ENCODE measurements at regions not wholly inside any gene's neighbourhood (a gene's known extent, or its start where the extent isn't known, plus 50 kb on each side); places are given as distances from the start of the nearest gene placed in this dataset.

- TF ChIP-seq ZFP3 (tag by site-specific recombination; IDR thresholded peaks at IDR 0.05; ENCODE audit: low read depth) (no peak), KLF10 (tag by site-specific recombination; IDR thresholded peaks at IDR 0.05) (no peak), KLF9 (tag by site-specific recombination; IDR thresholded peaks at IDR 0.05; ENCODE audit: low read depth) (no peak), CTCF (tag by site-specific recombination; IDR thresholded peaks at IDR 0.05) (no peak), YY1 (tag by site-specific recombination; IDR thresholded peaks at IDR 0.05) (no peak), BCL6B (tag by site-specific recombination; IDR thresholded peaks at IDR 0.05) (no peak), PATZ1 (tag by site-specific recombination; IDR thresholded peaks at IDR 0.05) (no peak), ZNF221 (tag by site-specific recombination; IDR thresholded peaks at IDR 0.05; ENCODE audit: borderline replicate concordance) (no peak), ZXDB (tag by site-specific recombination; IDR thresholded peaks at IDR 0.05) (no peak), ZNF747 (tag by site-specific recombination; IDR thresholded peaks at IDR 0.05) (no peak), ZNF629 (tag by site-specific recombination; IDR thresholded peaks at IDR 0.05) (no peak)
Measured at GRCh38 chr6:14320332-14320731, 202.8 kb downstream of the CD83 start.
